ENCODE measurements at regions not wholly inside any gene's neighbourhood (a gene's known extent, or its start where the extent isn't known, plus 50 kb on each side); places are given as distances from the start of the nearest gene placed in this dataset.

GRCh38 chr4:128483041-128483440 lies 195.4 kb upstream of the PGRMC2 start:
- Histone ChIP-seq H4K20me1 (replicated peaks; ENCODE audit: control insufficient read depth, insufficient read depth, low read length) (no peaks in the 10 kb centered on the region), H3K27me3 (ENCODE audit: control insufficient read depth in 2 of 2, insufficient read depth in 2 of 2, low read length in 2 of 2) (no peaks in the 10 kb centered on the region), H3K9me1 (ENCODE audit: control insufficient read depth, insufficient read depth, low read length) (no peaks in the 10 kb centered on the region), H3K9me3 (replicated peaks; ENCODE audit: control insufficient read depth, insufficient read depth, low read depth, low read length) (0 out of 2 replicates have a peak, but pooled peaks cover 3% of the 10 kb centered on the region), H2AFZ (ENCODE audit: low read depth, low read length) (no peak overlapping the region), H3K27ac (ENCODE audit: extremely low read depth, low read depth, low read length) (no peak overlapping the region), H3K36me3 (ENCODE audit: control insufficient read depth, insufficient read depth, low read length) (no peaks in the 10 kb centered on the region), H3K4me1 (replicated peaks in 1 of 2; ENCODE audit: control insufficient read depth in 2 of 2, insufficient read depth in 2 of 2, low read length in 2 of 2) (no peaks in the 10 kb centered on the region), H3K9ac (ENCODE audit: insufficient read depth in 1 of 2, low read depth in 2 of 2, low read length in 2 of 2) (no peak overlapping the region), H3K4me3 (no peak overlapping the region), H3K79me2 (ENCODE audit: control insufficient read depth, insufficient read depth, low read length) (no peaks in the 10 kb centered on the region), H3K4me2 (ENCODE audit: insufficient read depth, low read length) (no peak overlapping the region)
- intact Hi-C loops (cut with micrococcal nuclease) (no loop called here), in situ Hi-C loops (cut with MboI) (no loop called here)
- no peak for FAIRE-seq
- TF ChIP-seq ZNF785 (CRISPR knock-in tag; IDR thresholded peaks at IDR 0.05) (no peak), ZNF347 (CRISPR knock-in tag; IDR thresholded peaks at IDR 0.05; ENCODE audit: low read depth) (no peak), MEF2A (IDR thresholded peaks at IDR 0.05; ENCODE audit: control insufficient read depth, low read depth, low read length) (no peak), THRAP3 (IDR thresholded peaks at IDR 0.05; ENCODE audit: borderline replicate concordance) (no peak), ZNF274 (IDR thresholded peaks at IDR 0.05; ENCODE audit: borderline replicate concordance, low read depth, low read length) (no peak), E2F1 (CRISPR knock-in tag; IDR thresholded peaks at IDR 0.05) (no peak), BMI1 (IDR thresholded peaks at IDR 0.05; ENCODE audit: low read length) (no peak)
- POLR2A ChIA-PET = interaction anchor here (0.9 to 1.6 kb wide), 2 partner anchors 12 to 239 kb away, joined by 3 to 4 read pairs; no protein-coding TSS in a partner anchor
- DNase-seq (ENCODE audit: extremely low read depth in 1 of 4, low spot score in 3 of 4) = no peak
- ATAC-seq = no peak
- 60% methylated on average over 2 of the region's 2 CpGs for WGBS (ENCODE audit: insufficient coverage, low coverage, missing lambda C conversion rate)
- CTCF ChIA-PET (ENCODE audit: low intra/inter-chr PET ratio) = no interaction called here
- no TSS peak for BruUV-seq (replicated peaks)
